Neutrophil (primary cell): ENCODE measurements at regions not wholly inside any gene's neighbourhood (a gene's known extent, or its start where the extent isn't known, plus 50 kb on each side); places are given as distances from the start of the nearest gene placed in this dataset.

Experiments used
- H3K27ac ChIP-seq: fragments of 200-600 bp; sonication (generic); 2 replicates; pipeline ENCODE4 v1.5.1; 2016; ENCODE audit warnings: mild to moderate bottlenecking, moderate library complexity
- H3K27me3 ChIP-seq: fragments of 200-600 bp; sonication (generic); 2 replicates; pipeline ENCODE4 v1.6.0; 2016; ENCODE audit warnings: mild to moderate bottlenecking
- H3K36me3 ChIP-seq: fragments of 200-600 bp; sonication (generic); 2 replicates; pipeline ENCODE4 v1.5.1; 2017
- H3K4me1 ChIP-seq, 2 experiments: fragments of 200-600 bp in 1 of 2; sonication (generic) in 1 of 2; 1 replicate in 1 of 2; 2 replicates in 1 of 2; pipeline versions ENCODE4 v1.5.1 to v1.6.1; 2013 to 2016; ENCODE audit warnings: low read depth in 1 of 2, low read length in 1 of 2, mild to moderate bottlenecking in 1 of 2, moderate library complexity in 1 of 2; ENCODE audit not compliant: control insufficient read depth in 1 of 2, insufficient read depth in 1 of 2
- H3K4me3 ChIP-seq, 2 experiments: fragments of 200-600 bp in 1 of 2; sonication (generic) in 1 of 2; 1 replicate in 1 of 2; 2 replicates in 1 of 2; pipeline ENCODE4 v1.5.1; 2013 to 2016; ENCODE audit warnings: low read depth in 1 of 2, low read length in 1 of 2, mild to moderate bottlenecking in 1 of 2, moderate library complexity in 1 of 2
- H3K9me3 ChIP-seq: fragments of 200-600 bp; sonication (generic); 2 replicates; pipeline ENCODE4 v1.5.1; 2016
- TF ChIP-seq, protein P1 (sequence below): fragments of 200-600 bp; sonication (generic); IDR thresholded peaks from 2 replicates; pipeline ENCODE4 v1.5.1; 2016; ENCODE audit warnings: antibody characterized with exemption

DNA sequence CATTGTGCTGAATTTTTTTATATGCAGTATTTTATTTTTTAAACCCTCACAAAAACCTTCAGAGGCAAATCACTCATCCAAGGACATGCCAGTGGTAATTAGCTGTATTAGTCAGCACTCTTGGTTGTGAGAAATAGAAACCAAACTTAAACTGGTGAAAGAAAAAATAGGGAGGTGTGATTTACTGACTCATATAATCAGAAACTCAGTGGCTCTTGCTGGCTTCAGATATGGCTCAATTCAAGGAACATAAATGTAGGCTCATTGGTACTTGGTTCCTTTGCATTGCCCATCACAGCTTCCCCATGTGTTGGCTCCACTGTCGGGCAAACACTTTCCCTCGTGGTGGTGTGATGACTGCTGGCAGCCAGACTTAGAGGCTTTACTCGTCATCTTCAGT, 497.2 kb downstream of the MAT2B start:
- no peak overlapping the region for H3K4me3 ChIP-seq
- no peak overlapping the region for H3K27ac ChIP-seq
- no peaks in the 10 kb centered on the region for H3K27me3 ChIP-seq
- TF ChIP-seq, protein P1, sequence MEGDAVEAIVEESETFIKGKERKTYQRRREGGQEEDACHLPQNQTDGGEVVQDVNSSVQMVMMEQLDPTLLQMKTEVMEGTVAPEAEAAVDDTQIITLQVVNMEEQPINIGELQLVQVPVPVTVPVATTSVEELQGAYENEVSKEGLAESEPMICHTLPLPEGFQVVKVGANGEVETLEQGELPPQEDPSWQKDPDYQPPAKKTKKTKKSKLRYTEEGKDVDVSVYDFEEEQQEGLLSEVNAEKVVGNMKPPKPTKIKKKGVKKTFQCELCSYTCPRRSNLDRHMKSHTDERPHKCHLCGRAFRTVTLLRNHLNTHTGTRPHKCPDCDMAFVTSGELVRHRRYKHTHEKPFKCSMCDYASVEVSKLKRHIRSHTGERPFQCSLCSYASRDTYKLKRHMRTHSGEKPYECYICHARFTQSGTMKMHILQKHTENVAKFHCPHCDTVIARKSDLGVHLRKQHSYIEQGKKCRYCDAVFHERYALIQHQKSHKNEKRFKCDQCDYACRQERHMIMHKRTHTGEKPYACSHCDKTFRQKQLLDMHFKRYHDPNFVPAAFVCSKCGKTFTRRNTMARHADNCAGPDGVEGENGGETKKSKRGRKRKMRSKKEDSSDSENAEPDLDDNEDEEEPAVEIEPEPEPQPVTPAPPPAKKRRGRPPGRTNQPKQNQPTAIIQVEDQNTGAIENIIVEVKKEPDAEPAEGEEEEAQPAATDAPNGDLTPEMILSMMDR = no peak
- peaks cover 5 to 6% of the 10 kb centered on the region in 2 experiments for H3K4me1 ChIP-seq
- H3K36me3 ChIP-seq = no peaks in the 10 kb centered on the region
- H3K9me3 ChIP-seq = no peaks in the 10 kb centered on the region

DNA sequence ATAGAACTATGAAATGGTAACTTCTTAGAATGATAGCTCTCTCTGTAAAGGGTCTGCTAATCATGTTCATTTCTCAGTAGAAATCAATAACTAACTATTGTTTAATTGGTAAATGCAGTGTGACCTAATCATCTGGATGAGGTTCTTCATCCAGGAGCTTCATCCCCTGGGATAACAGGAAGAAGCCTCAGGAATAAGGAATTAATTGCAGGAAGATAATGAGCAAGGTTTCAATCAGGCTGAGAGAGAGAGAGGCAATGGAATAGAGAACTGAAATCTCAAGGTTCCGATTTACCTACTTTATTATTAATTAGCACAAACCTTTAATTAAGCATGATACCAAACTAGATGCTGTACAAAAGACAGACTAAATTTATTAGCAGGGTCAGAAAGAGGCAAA, 499.7 kb downstream of the MAT2B start:
- H3K9me3 ChIP-seq = no peaks in the 10 kb centered on the region
- peaks cover 3 to 4% of the 10 kb centered on the region in 2 experiments for H3K4me1 ChIP-seq
- H3K27ac ChIP-seq = no peak overlapping the region
- H3K4me3 ChIP-seq = no peak overlapping the region
- H3K36me3 ChIP-seq = no peaks in the 10 kb centered on the region
- TF ChIP-seq, protein P1 = no peak
- H3K27me3 ChIP-seq = no peaks in the 10 kb centered on the region

DNA sequence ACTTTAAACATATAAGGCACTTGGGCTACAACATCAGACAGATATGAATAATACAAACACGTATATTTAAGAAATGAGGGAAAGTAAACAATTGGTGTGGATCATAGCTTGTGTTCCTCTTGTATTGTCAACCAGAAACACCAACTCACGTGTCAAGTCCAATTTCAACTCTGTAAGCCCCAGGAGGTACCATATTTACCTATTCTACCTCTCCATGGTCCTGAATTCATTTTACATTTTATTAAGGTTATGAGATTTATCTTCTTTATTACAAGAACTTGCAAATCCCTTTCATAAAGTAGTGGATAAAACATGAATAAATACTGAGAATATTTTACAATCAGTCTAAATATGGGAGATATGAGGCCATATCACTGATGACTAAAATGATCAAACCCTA, 501.6 kb downstream of the MAT2B start:
- Histone ChIP-seq H3K27ac (no peak overlapping the region), H3K4me1 (no peaks in the 10 kb centered on the region), H3K27me3 (no peaks in the 10 kb centered on the region), H3K36me3 (no peaks in the 10 kb centered on the region), H3K9me3 (no peaks in the 10 kb centered on the region), H3K4me3 (no peak overlapping the region)
- TF ChIP-seq, protein P1 = no peak

DNA sequence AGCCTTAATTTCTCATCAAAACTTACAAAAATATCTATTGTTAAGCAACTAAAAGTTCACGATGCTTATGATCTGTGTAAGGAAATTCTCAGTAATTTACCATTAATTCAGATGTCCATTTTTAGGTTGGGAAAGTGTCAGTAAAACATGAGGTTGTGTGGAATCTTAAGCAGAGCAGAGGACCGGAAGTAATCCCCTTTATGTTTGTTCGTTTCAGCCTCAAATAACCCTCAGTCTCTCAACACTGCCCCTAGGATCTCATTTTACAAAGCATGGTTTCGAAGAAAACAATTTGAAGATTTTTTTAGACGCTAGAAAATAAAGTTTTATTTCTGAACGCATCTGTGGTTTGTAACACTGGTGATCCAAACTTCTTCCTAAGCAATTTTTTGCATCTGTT, 504.2 kb downstream of the MAT2B start:
- TF ChIP-seq, protein P1 = no peak
- Histone ChIP-seq H3K4me3 (no peak overlapping the region), H3K4me1 (peaks cover 0 to 8% of the 10 kb centered on the region in 2 experiments), H3K9me3 (no peaks in the 10 kb centered on the region), H3K27ac (no peak overlapping the region), H3K27me3 (no peaks in the 10 kb centered on the region), H3K36me3 (no peaks in the 10 kb centered on the region)

DNA sequence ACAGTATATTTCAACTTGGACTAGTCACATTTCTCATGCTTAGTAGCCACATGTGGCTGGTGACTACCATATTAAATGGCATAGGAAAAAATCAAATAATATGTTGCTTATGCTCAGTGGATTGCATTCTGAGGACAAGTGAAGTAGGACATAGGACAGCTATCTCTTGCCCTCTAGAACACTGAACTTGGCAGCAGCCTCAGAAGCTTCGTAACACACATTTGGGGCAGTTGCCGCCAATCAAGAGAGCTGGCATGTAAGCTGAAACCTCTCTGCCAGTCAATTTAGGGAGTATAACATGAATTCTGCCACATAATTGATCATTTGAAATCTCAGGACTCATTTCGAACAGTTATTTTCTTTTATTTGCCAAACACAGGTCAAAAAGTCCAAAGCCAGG, 505.5 kb downstream of the MAT2B start:
- Histone ChIP-seq H3K9me3 (no peaks in the 10 kb centered on the region), H3K4me3 (no peak overlapping the region), H3K36me3 (no peaks in the 10 kb centered on the region), H3K4me1 (peaks cover 0 to 8% of the 10 kb centered on the region in 2 experiments), H3K27ac (no peak overlapping the region), H3K27me3 (no peaks in the 10 kb centered on the region)
- TF ChIP-seq, protein P1 = no peak

DNA sequence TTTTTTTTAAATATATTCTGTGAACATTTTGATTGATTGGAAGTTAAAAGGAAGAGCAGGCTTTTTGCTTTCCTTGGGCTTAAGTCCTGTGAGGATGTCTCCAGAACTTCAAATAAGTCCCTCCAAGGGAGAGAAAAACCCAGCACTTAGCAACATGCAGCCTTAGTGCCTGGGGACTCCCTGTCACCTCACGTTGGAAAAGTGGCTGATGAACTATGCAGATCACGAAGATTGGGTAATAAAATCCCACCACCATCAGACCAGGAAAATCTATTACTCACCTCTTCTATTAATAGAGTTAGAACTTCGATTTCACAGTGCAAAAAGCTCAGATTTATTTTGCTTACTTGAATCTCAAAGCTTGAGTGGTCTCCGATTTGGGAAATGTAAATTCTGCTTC, 507.0 kb downstream of the MAT2B start:
- Histone ChIP-seq H3K27me3 (no peaks in the 10 kb centered on the region), H3K9me3 (no peaks in the 10 kb centered on the region)
- TF ChIP-seq, protein P1 = no peak

More for the DNA sequence above, 507.0 kb downstream of the MAT2B start:
- Histone ChIP-seq H3K4me1 (peaks cover 0 to 8% of the 10 kb centered on the region in 2 experiments), H3K27ac (no peak overlapping the region), H3K36me3 (no peaks in the 10 kb centered on the region), H3K4me3 (no peak overlapping the region)
